Neural cell (in vitro differentiated cells): ENCODE measurements at regions not wholly inside any gene's neighbourhood (a gene's known extent, or its start where the extent isn't known, plus 50 kb on each side); places are given as distances from the start of the nearest gene placed in this dataset.

Experiments
- H2AFZ ChIP-seq: fragments of 200-600, 300-800 bp; sonication (generic), shearing (Covaris generic); 2 replicates; pipeline ENCODE4 v1.6.0; 2014; ENCODE audit warnings: low read depth, mild to moderate bottlenecking, antibody characterized with exemption, low read length, moderate library complexity
- H3F3A ChIP-seq: fragments of 200-600 bp; shearing (Covaris generic); 2 replicates; pipeline ENCODE4 v1.6.1; 2016; ENCODE audit warnings: mild to moderate bottlenecking, moderate library complexity, mixed read lengths, antibody characterized with exemption, low read length; ENCODE audit not compliant: insufficient read depth, poor library complexity, severe bottlenecking
- H3K27ac ChIP-seq: fragments of 200-600, 300-800 bp; sonication (generic), shearing (Covaris generic); 2 replicates; pipeline ENCODE4 v1.5.1; 2014; ENCODE audit warnings: mild to moderate bottlenecking, low read length, moderate library complexity
- H3K27me3 ChIP-seq: fragments of 300-800, 200-600 bp; sonication (generic), shearing (Covaris generic); 2 replicates; pipeline ENCODE4 v1.6.0; 2014; ENCODE audit warnings: mild to moderate bottlenecking, low read depth, low read length, moderate library complexity; ENCODE audit not compliant: insufficient read depth
- H3K36me3 ChIP-seq: fragments of 300-800, 200-600 bp; sonication (generic), shearing (Covaris generic); 2 replicates; pipeline ENCODE4 v1.5.1; 2014; ENCODE audit warnings: mild to moderate bottlenecking, antibody characterized with exemption, low read length, moderate library complexity; ENCODE audit not compliant: insufficient read depth
- H3K4me2 ChIP-seq: fragments of 300-800, 200-600 bp; sonication (generic), shearing (Covaris generic); 2 replicates; pipeline ENCODE4 v1.6.0; 2014; ENCODE audit warnings: mild to moderate bottlenecking, low read length
- H3K4me3 ChIP-seq: fragments of 300-800, 200-600 bp; sonication (generic), shearing (Covaris generic); 2 replicates; pipeline ENCODE4 v1.5.1; 2014; ENCODE audit warnings: mild to moderate bottlenecking, low read length, moderate library complexity
- H3K79me2 ChIP-seq: fragments of 200-600 bp; shearing (Covaris generic); replicated peaks from 2 replicates; pipeline ENCODE4 v1.6.0; 2014; ENCODE audit warnings: mild to moderate bottlenecking, low read length, moderate library complexity; ENCODE audit not compliant: insufficient read depth
- H3K9ac ChIP-seq: fragments of 300-800, 200-600 bp; sonication (generic), shearing (Covaris generic); 2 replicates; pipeline ENCODE4 v1.6.1; 2016; ENCODE audit warnings: mild to moderate bottlenecking, low read length, mixed read lengths
- H3K9me2 ChIP-seq: fragments of 200-600 bp; shearing (Covaris generic); 2 replicates; pipeline ENCODE4 v1.6.1; 2016; ENCODE audit warnings: mild to moderate bottlenecking, low read length, mixed read lengths; ENCODE audit not compliant: insufficient read depth
- H3K9me3 ChIP-seq: fragments of 200-600, 300-800 bp; sonication (generic), shearing (Covaris generic); 2 replicates; pipeline ENCODE4 v1.6.1; 2016; ENCODE audit warnings: mild to moderate bottlenecking, mixed run types, low read length, moderate library complexity, mixed read lengths
- H4K20me1 ChIP-seq: fragments of 200-600 bp; shearing (Covaris generic); 2 replicates; pipeline ENCODE4 v1.6.1; 2016; ENCODE audit warnings: mild to moderate bottlenecking, mixed run types; ENCODE audit not compliant: insufficient read depth
- EP300 ChIP-seq: fragments of 450-650 bp; conservative IDR thresholded peaks from 2 replicates; pipeline ENCODE4 v1.6.1; 2014; ENCODE audit warnings: antibody characterized with exemption, mild to moderate bottlenecking, moderate library complexity; ENCODE audit not compliant: poor library complexity, severe bottlenecking
- EZH2 ChIP-seq: fragments of 200-600, 300-800 bp; shearing (Covaris generic), sonication (generic); IDR thresholded peaks from 2 replicates; pipeline ENCODE4 v1.6.1; 2014; ENCODE audit warnings: antibody characterized with exemption, low read length, borderline replicate concordance, mild to moderate bottlenecking; ENCODE audit not compliant: insufficient read depth, poor library complexity, severe bottlenecking
- MXI1 ChIP-seq: fragments of 450-650 bp; conservative IDR thresholded peaks from 2 replicates; pipeline ENCODE4 v1.6.1; 2014; ENCODE audit warnings: antibody characterized with exemption, mild to moderate bottlenecking; ENCODE audit not compliant: poor library complexity, severe bottlenecking
- POLR2AphosphoS5 ChIP-seq: IDR thresholded peaks from 2 replicates; pipeline ENCODE4 v1.6.1; 2012
- RAD21 ChIP-seq: fragments of 450-650 bp; conservative IDR thresholded peaks from 2 replicates; pipeline ENCODE4 v1.6.1; 2014; ENCODE audit warnings: antibody characterized with exemption, mild to moderate bottlenecking, moderate library complexity
- SMC3 ChIP-seq: fragments of 450-650 bp; conservative IDR thresholded peaks from 2 replicates; pipeline ENCODE4 v1.6.1; 2014; ENCODE audit warnings: antibody characterized with exemption, mild to moderate bottlenecking, moderate library complexity; ENCODE audit not compliant: poor library complexity
- TAF1 ChIP-seq: IDR thresholded peaks from 2 replicates; pipeline ENCODE4 v1.6.1; 2012; ENCODE audit warnings: low read depth
- TF ChIP-seq, protein P1 (sequence below): fragments of 450-650 bp; IDR thresholded peaks from 2 replicates; pipeline ENCODE4 v1.5.1; 2014; ENCODE audit warnings: antibody characterized with exemption, mild to moderate bottlenecking, moderate library complexity; ENCODE audit not compliant: poor library complexity, severe bottlenecking
- TF ChIP-seq, protein P2 (sequence below): IDR thresholded peaks from 2 replicates; pipeline ENCODE4 v1.6.1; 2012; ENCODE audit warnings: borderline replicate concordance

DNA sequence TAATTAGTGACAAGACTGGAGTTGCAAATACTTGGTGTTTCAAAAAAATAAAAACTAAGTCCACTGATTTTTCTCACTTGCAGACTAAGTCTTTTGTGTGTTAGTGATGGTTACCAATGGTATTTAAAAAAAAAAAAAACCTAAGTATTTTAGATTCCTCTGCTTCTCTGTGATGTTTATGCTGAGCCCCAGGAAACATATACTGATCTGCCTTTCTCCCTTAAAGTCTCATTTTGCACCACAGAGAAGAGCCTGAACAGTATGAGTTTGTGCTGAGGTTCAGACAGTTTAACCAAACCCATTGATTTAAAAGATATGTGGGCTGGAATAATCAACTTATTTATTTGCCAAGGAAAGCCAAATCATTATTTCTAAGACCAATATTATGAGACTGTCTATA is 1305.0 kb downstream of the PCDH18 start:
- Histone ChIP-seq H4K20me1 (no peaks in the 10 kb centered on the region), H2AFZ (no peak overlapping the region), H3K4me3 (no peak overlapping the region), H3K27ac (no peak overlapping the region), H3F3A (no peaks in the 10 kb centered on the region), H3K79me2 (no peaks in the 10 kb centered on the region), H3K4me2 (no peak overlapping the region), H3K9ac (no peak overlapping the region), H3K36me3 (no peaks in the 10 kb centered on the region), H3K27me3 (no peaks in the 10 kb centered on the region), H3K9me3 (no peaks in the 10 kb centered on the region), H3K9me2 (no peaks in the 10 kb centered on the region)
- TF ChIP-seq, protein P1, sequence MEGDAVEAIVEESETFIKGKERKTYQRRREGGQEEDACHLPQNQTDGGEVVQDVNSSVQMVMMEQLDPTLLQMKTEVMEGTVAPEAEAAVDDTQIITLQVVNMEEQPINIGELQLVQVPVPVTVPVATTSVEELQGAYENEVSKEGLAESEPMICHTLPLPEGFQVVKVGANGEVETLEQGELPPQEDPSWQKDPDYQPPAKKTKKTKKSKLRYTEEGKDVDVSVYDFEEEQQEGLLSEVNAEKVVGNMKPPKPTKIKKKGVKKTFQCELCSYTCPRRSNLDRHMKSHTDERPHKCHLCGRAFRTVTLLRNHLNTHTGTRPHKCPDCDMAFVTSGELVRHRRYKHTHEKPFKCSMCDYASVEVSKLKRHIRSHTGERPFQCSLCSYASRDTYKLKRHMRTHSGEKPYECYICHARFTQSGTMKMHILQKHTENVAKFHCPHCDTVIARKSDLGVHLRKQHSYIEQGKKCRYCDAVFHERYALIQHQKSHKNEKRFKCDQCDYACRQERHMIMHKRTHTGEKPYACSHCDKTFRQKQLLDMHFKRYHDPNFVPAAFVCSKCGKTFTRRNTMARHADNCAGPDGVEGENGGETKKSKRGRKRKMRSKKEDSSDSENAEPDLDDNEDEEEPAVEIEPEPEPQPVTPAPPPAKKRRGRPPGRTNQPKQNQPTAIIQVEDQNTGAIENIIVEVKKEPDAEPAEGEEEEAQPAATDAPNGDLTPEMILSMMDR: no peak
- TF ChIP-seq, protein P2, sequence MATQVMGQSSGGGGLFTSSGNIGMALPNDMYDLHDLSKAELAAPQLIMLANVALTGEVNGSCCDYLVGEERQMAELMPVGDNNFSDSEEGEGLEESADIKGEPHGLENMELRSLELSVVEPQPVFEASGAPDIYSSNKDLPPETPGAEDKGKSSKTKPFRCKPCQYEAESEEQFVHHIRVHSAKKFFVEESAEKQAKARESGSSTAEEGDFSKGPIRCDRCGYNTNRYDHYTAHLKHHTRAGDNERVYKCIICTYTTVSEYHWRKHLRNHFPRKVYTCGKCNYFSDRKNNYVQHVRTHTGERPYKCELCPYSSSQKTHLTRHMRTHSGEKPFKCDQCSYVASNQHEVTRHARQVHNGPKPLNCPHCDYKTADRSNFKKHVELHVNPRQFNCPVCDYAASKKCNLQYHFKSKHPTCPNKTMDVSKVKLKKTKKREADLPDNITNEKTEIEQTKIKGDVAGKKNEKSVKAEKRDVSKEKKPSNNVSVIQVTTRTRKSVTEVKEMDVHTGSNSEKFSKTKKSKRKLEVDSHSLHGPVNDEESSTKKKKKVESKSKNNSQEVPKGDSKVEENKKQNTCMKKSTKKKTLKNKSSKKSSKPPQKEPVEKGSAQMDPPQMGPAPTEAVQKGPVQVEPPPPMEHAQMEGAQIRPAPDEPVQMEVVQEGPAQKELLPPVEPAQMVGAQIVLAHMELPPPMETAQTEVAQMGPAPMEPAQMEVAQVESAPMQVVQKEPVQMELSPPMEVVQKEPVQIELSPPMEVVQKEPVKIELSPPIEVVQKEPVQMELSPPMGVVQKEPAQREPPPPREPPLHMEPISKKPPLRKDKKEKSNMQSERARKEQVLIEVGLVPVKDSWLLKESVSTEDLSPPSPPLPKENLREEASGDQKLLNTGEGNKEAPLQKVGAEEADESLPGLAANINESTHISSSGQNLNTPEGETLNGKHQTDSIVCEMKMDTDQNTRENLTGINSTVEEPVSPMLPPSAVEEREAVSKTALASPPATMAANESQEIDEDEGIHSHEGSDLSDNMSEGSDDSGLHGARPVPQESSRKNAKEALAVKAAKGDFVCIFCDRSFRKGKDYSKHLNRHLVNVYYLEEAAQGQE: no peak
- TF ChIP-seq MXI1 (no peak), EZH2 (no peak)

DNA sequence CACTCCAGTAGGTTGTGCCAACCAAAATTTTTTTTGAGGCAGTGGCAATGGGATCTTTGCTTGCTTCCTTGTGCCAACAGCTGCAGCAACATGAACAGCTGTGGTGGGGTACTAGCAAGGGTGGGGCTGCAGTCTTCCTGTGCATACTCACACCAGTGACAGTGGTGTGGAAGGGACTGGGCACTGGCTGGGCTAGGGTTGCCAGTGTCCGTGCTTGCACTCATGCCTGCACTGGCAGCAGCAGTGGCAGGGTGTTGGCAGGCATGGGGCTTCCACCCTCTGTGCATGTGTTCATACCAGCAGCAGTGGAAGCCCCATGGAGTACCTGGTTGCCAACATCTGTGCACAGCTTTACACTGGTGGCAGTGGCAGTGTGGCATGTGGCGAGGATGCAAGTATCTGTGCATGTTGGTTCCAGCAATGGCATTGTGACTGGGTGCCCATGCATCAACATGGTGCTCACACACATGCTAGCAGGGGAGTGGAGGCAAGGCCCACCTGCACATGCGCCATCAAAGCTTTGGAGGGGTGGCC is 1312.6 kb downstream of the PCDH18 start:
- Histone ChIP-seq H3K9ac (no peak overlapping the region), H4K20me1 (no peaks in the 10 kb centered on the region), H3K79me2 (no peaks in the 10 kb centered on the region), H2AFZ (no peak overlapping the region), H3K9me3 (peaks cover 3% of the 10 kb centered on the region), H3K9me2 (no peaks in the 10 kb centered on the region), H3K4me3 (no peak overlapping the region), H3F3A (no peaks in the 10 kb centered on the region), H3K27me3 (no peaks in the 10 kb centered on the region), H3K4me2 (no peak overlapping the region), H3K27ac (no peak overlapping the region), H3K36me3 (no peaks in the 10 kb centered on the region)
- TF ChIP-seq MXI1 (no peak), TAF1 (no peak), EZH2 (no peak), POLR2AphosphoS5 (no peak), RAD21 (no peak), EP300 (no peak), SMC3 (no peak)
- TF ChIP-seq, protein P2: no peak
- TF ChIP-seq, protein P1: no peak
